ENCODE measurements at regions not wholly inside any gene's neighbourhood (a gene's known extent, or its start where the extent isn't known, plus 50 kb on each side); places are given as distances from the start of the nearest gene placed in this dataset.
A peak's percentile ranks its signal among the peaks of the same experiment; 100 is the strongest.
"Not testable (repeated sequence)": the region's sequence is repeated elsewhere in the genome, so short reads cannot be mapped to it uniquely, and the experiment has no call there.

- no peak for DNase-seq
These were observed 1072.1 kb downstream of the PLOD2 start for GRCh38 chr3:145088917-145089316.

DNA sequence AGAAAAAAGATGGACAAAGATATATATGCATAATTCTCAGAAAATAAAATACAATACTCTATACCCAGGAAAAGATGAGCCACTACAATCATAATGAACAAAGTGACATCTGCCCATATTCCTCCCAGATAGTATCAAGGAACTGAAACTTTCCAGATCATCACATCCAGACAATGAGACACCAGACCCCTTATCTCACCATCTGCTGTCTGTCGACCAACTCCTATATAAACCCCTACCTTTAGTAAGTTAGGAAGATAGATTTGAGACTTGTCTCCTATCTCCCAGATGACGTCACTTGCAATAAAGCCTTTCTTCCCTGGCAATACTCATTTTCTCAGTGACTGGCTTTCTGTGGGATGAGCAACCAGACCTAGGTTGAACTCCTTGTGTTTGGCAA lies 1071.6 kb downstream of the PLOD2 start:
- DNase-seq: no peak

- DNase-seq: peak; percentile 15
These were observed 1066.5 kb downstream of the PLOD2 start for GRCh38 chr3:145094355-145094941.

DNA sequence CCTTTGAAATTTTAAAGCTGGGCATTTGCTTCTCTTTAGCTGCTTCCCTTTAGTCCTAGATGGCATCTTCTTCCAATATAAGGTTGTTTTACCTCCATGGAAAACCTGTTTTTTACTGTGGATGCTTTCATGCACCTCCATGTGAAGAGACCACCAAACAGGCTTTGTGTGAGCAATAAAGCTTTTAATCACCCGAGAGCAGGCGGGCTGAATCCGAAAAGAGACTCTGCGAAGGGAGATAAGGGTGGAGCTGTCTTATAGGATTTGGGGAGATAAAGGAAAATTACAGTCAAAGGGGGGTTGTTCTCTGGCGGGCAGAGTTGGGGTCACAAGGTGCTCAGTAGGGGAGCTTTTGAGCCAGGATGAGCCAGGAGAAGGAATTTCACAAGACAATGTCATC lies 1049.8 kb downstream of the PLOD2 start:
- DNase-seq: not testable (repeated sequence)

DNA sequence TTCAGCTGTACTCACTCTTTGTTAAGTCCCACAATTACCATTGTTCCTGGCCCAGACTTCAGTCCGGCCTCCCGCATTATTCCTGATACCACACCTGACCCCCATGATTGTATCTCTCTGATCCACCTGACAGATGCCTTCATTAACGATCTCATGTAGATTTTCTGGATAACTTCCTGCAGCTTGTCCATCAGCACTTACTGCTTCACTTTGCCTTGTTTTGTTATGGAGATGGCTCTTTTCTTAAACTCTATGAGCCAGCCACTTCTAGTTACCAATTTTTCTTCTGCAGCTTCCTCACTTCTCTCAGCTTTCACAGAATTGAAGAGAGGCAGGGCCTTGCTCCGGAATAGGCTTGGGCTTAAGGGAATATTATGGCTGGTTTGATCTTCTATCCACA lies 1044.2 kb downstream of the PLOD2 start:
- DNase-seq: no peak

- DNase-seq: no peak
These were observed 1042.7 kb downstream of the PLOD2 start for GRCh38 chr3:145118303-145118702.

GRCh38 chr3:145124900-145125678 lies 1035.9 kb downstream of the PLOD2 start:
- DNase-seq: no peak

- DNase-seq: no peak
These were observed 1027.7 kb downstream of the PLOD2 start for GRCh38 chr3:145133281-145133680.

DNA sequence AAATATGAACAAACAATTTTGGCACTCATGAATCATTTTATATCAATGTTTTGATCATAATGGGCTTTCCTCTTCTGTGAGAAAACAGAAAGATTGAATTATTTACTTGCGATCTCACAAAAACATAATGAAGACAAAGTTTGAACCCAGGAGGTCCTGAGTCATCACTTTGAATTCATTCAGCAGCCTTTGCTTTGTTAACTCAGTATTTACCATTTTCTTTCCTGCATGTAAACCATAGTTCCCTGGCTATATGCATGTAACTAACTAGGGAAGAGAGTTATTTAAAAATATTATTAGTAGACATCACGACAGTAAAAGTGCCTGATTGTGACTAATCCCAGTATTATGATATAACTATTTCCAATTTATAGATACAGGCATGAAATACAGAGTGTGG lies 1026.2 kb downstream of the PLOD2 start:
- DNase-seq: no peak

DNA sequence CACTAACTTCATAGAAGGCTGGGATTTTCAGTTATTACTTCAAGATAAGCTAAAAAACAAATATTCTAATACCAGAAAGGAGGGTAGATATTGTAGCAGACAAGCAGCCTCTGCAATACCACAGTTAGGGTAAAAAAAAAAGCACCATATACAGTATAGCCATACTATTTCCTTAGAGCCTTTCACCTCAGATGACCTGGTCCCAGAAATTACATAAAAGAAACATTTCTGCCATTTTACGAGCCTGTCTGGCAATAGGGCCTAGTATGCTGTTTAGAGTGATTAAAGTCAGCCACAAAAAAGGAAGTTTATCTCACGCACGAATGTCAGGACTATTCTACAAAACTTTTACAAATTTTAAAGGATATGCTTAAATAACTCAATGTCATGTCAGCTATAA lies 1016.6 kb downstream of the PLOD2 start:
- DNase-seq: no peak

DNA sequence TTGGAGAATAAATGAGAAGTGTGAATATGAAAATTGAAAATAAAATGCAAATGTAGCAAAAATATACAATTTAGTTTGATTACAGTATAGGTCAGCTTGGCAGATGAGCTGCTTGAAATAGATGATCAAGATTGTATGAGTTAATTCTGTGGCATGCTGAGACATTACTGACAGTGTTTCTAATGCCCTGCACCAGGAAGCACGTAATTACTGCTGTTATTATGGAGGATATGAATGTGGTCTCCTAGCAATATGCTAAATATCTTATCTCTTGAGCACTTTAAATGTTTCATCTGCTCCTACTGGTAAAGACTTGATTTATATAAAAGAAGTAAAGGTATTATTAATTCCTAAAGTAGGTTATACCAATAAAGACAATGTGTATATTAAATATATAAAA lies 1015.5 kb downstream of the PLOD2 start:
- DNase-seq: no peak

DNA sequence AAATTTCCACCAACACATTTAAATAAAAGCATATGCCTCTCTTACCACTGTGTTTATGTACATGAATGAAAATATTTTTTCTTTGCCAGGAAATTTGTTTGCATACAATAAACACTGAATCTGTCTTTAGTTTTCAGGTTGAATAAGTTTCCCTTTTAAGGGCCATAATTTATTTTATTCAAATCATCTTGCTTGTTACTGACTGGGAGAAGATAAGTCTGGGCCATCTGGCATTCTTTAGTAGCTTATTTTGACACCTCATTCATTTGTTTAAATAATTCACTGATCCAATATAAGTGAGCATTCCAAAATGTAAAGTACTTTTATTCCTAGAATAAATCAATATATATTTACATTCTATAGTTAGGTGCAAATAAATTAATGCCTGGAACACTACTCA lies 1001.3 kb downstream of the PLOD2 start:
- no peak for DNase-seq

DNA sequence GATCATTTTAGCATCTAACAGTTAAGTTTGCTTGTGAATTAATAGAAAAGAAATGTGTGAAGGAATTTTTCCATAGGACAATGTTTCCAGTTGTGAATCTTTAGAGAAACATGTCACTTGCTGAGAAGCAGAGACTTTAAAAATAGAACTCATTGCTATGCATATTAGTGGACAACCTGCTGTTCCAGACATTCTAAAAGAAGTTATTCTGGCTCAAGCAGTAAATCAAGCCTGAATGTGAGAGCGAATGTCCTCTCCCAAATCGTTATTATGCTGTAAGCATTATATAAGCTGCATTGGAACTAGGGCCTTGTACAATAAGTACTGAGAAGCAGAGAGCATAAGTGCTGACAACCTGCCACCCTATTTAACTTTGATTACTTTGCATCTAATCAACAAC lies 990.9 kb downstream of the PLOD2 start:
- no peak for DNase-seq

DNA sequence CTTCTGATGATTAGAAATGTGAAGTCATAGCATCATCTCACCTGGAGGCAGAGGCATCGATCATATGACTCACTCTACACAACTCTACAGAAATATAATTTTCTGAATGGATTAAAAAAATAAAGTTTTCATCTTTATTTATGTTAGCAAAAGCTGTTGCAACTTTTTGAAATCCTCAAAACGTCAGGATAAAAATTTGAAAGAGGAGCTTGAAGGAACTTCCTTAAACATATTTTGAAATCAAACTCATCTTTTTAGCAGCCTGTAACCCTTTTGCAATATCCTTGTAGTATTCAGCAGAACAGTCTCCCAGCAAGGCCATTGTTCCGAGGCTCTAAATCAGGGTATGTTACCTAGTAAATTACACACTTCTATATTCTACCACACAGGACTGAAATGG lies 985.4 kb downstream of the PLOD2 start:
- no peak for DNase-seq

- no peak for DNase-seq
These were observed 984.1 kb downstream of the PLOD2 start for GRCh38 chr3:145176907-145177306.

- no peak for DNase-seq
These were observed 983.2 kb downstream of the PLOD2 start for GRCh38 chr3:145177828-145178227.

DNA sequence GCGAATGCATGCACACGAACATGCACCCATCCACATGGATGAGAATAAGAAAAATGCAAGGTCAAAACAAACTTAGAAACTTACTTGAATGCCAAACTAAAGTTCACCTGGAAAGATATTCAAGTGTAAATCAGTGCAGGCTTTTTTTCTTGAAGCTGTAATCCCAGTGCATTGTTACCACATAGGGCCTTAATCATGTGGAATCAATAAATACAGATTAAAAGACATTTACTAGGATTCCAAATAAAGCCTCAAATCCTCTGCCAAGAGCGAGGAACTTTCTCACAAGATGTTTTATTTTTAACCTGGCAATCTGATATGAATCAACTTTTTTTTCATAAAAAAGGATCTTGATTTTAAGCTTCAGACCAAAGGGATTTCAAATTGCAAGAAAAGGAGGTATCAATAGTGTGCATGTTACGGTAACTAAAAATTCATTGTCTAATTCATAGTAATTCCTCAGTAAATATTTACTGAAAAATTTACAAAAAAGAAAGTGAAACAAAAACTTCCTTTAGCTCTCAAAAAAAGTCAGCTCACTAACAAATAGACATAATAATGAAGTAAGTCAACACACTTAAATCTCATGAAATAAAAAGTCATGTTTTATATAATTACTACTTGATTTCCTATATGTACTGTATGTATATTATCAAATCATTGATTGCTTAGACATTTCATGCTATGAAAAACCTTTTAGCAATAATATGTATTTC lies 978.6 kb downstream of the PLOD2 start:
- no peak for DNase-seq

- no peak for DNase-seq
These were observed 977.7 kb downstream of the PLOD2 start for GRCh38 chr3:145183261-145183660.

DNA sequence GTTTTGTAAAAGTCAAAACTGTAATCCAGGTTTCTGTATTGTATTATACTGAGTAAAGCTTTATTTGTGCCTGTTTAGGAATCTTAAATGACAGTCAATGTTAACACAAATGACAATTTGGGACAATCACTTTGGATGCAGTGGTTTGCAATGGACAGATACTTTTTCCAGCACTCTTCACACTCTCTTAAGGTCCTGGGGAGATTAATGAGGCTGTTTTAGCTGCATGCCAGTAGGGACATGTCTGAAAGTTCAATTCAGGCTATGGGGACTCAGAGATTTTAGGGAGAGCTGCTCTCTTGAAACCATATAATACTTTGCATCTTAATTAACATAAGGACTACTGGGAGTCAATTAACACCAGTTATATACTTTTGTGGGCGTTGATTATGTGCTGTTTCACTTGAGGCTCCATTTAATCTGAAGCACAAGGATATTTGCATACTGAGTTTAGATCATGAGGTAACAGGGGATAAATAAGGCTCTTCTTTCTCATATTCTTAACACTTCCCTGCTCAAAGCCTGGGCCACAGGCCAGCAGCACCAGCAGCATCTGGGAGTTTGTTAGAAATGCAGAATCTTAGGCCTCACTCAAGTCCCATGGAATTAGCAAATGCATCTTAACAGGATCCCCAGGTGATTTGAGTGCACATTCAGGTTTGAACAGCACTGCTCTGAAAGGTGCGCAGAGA lies 972.8 kb downstream of the PLOD2 start:
- DNase-seq: no peak

DNA sequence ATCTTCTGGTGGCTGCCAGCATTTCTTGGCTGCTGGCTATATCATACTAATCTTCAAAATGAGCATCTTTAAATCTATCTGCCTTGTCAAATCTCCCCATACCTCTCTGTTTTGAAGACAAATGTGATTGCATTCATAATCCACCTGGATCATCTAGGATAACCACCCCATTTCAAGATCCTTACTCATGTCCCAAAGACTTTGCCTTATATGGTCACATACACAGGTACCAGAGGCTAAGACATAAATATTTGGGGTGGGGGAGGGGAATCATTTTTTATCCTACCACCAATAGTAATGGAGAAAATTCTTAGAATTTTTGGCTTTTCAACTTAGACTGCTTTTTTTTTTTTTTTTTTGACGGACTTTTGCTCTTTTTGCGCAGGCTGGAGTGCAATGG lies 970.8 kb downstream of the PLOD2 start:
- no peak for DNase-seq

- DNase-seq: no peak
These were observed 970.2 kb downstream of the PLOD2 start for GRCh38 chr3:145190761-145191160.

DNA sequence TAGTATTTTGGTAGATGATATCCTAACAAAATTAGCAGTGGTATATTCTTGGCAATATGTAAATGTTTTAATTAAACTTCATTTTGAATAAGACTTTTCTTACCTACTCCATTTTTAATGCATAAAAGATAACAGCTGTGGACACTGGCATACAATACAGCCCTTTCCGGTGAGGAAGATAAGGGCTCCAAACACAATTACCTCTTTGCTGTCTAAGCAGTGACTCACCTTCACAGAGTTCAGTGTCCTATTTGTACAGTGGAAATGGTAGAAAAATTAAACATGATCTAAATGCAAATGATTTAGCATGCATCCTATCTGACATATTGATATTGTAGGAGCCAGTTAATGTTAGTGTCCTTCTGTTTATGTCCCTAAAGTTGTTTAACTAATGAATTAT lies 969.4 kb downstream of the PLOD2 start:
- DNase-seq: no peak

DNA sequence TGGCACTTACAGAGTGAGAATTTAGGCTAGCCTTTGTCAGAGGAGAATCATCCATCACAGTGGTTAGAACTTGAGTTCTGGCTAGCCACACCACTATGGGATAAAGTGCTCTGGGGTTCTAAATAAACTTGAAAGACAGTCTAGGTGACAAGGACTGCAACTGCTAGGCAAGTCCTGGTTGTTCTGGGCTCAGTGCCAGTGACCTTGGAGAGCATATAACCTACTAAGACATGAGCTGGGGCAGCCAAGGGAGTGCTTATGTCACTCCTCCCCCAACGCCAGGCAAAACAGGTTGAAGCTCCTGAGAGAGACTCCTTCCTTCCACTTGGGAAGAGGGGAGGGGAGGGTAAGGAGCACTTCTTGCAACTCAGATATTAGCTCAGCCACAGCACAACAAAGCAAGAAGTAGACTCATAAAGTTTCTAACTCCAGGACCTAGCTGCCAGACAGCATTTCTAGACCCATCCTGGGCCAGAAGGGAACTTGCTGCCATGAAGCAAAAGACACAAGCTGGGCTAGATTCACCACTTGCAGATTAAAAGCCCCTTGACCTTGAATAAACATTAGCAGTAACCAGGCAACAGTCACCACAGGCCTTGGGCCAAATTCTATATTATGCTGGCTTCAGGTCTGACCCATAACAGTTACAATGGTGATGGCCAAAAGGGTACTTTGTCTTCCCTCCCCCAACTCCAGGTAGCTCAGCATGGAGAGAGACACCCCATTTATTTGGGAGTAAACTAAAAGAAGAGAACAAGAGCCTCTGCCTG lies 963.7 kb downstream of the PLOD2 start:
- no peak for DNase-seq
